Upper lobe of right lung (tissue), 1 donor: ENCODE measurements at regions not wholly inside any gene's neighbourhood (a gene's known extent, or its start where the extent isn't known, plus 50 kb on each side); places are given as distances from the start of the nearest gene placed in this dataset.

Experiments
- ATAC-seq: fragments of 200-7000 bp; cut with Tn5 transposase; one replicate; pipeline ENCODE4 v1.9.1; 2020; ENCODE audit warnings: mild to moderate bottlenecking, moderate library complexity
- DNase-seq: peaks from one replicate; pipeline ENCODE4 v3.0.0-alpha.2; 2020
- H3K27ac ChIP-seq: fragments of 200-600 bp; one replicate; pipeline ENCODE4 v1.8.0; 2022
- H3K27me3 ChIP-seq: fragments of 200-600 bp; one replicate; pipeline ENCODE4 v1.8.0; 2022; ENCODE audit warnings: mild to moderate bottlenecking
- H3K36me3 ChIP-seq: fragments of 200-600 bp; one replicate; pipeline ENCODE4 v1.8.0; 2022
- H3K4me1 ChIP-seq: fragments of 200-600 bp; one replicate; pipeline ENCODE4 v1.8.0; 2022
- H3K4me3 ChIP-seq: fragments of 200-600 bp; one replicate; pipeline ENCODE4 v1.8.0; 2022; ENCODE audit warnings: mild to moderate bottlenecking
- H3K9me3 ChIP-seq: fragments of 200-600 bp; one replicate; pipeline ENCODE4 v1.8.0; 2022
- CTCF ChIP-seq: fragments of 200-600 bp; IDR thresholded peaks from one replicate; pipeline ENCODE4 v1.8.0; 2022; ENCODE audit warnings: antibody characterized with exemption
- intact Hi-C: fragments of 100-400 bp; cut with DNase I; formaldehyde crosslinking; loops from one replicate; pipeline ENCODE4 v1.11.0; 2022
- donor health status: DM: no; HTN: yes; CAD: no; lungs with severe emphysema.

GRCh38 chr17:11135819-11136218, 105.2 kb upstream of the SHISA6 start:
- TF ChIP-seq CTCF: no peak
- Histone ChIP-seq H3K9me3 (no peaks in the 10 kb centered on the region), H3K4me1 (no peaks in the 10 kb centered on the region), H3K27ac (no peak overlapping the region), H3K4me3 (no peak overlapping the region), H3K36me3 (no peaks in the 10 kb centered on the region), H3K27me3 (no peaks in the 10 kb centered on the region)
- DNase-seq (no peak), ATAC-seq (no peak)
- intact Hi-C loops: no loop called here

DNA sequence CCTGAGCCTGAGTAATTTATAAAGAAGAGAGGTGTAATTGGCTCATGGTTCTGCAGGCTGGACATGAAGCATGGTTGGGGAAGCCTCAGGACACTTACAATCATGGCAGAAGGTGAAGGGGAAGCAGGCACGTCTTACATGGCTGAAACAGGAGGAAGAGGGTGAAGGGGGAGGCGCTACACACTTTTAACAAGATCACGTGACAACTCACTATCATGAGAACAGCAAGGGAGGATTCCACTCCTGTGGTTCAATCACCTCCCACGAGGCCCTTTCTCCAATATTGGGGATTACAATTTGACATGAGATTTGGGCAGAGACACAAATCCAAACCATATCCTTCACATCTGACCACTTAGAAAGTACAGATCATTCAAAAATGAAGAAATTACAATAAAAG, 110.6 kb upstream of the SHISA6 start:
- Histone ChIP-seq H3K9me3 (no peaks in the 10 kb centered on the region), H3K36me3 (no peaks in the 10 kb centered on the region), H3K4me3 (no peak overlapping the region), H3K27me3 (no peaks in the 10 kb centered on the region), H3K4me1 (no peaks in the 10 kb centered on the region), H3K27ac (no peak overlapping the region)
- ATAC-seq (no peak), DNase-seq (no peak)
- intact Hi-C loops: no loop called here
- TF ChIP-seq CTCF: no peak

DNA sequence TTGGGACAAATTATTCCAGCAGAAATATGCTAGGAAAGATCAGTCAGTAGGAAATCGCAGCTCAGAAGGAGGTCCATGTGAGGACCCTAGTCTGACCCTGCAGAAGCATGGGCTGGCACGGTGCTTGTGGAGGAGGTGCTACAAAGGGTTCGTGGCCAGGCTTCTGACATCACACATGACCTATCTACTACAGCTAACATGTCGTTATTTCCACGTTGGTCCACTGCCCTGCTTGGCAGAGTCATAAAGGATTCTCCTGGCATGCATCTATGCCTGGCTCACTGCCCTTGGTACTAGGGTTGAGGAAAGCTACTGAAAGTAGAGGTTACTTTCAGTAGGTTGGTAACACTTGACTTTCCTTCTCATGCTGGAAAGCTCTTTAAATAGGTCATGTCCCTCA, 118.1 kb upstream of the SHISA6 start:
- intact Hi-C loops: no loop called here
- Histone ChIP-seq H3K9me3 (no peaks in the 10 kb centered on the region), H3K4me1 (no peaks in the 10 kb centered on the region), H3K27me3 (no peaks in the 10 kb centered on the region), H3K27ac (no peak overlapping the region), H3K36me3 (no peaks in the 10 kb centered on the region), H3K4me3 (no peak overlapping the region)
- DNase-seq: no peak
- TF ChIP-seq CTCF: no peak
- ATAC-seq: no peak

DNA sequence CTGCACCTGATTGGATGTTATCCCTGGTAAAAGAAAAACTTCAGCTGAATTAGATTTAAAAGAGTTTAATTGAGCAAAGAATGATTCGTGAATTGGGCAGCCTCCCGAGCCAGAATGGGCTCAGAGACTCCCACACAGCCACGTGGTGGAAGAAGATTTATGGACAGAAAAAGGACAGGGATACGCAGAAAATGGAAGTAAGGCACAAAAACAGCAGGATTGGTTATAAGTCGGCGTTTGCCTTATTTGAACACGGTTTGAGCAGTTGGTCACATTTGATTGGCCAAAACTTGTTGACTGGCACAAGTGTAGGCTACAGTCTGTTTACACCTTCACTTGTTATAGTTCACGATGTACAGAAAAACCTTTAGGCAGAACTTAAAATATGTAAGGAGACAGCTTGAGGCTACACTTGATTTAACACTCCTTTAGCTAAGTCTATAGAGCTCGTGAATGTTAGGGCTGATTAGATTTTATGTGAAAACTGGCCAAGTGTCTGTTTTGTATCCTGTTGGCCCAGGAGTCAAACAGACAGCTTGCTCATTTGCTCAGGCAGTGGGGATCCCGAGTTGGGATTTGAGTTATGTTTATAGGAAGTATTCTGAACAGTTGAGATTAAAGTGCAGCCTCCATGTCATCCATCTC, 119.5 kb upstream of the SHISA6 start:
- no peaks in the 10 kb centered on the region for H3K27me3 ChIP-seq
- H3K9me3 ChIP-seq: no peaks in the 10 kb centered on the region
- H3K4me3 ChIP-seq: no peak overlapping the region
- no peak for DNase-seq
- no peaks in the 10 kb centered on the region for H3K36me3 ChIP-seq
- intact Hi-C loops: no loop called here
- no peaks in the 10 kb centered on the region for H3K4me1 ChIP-seq
- no peak for TF ChIP-seq CTCF
- no peak for ATAC-seq
- H3K27ac ChIP-seq: no peak overlapping the region

DNA sequence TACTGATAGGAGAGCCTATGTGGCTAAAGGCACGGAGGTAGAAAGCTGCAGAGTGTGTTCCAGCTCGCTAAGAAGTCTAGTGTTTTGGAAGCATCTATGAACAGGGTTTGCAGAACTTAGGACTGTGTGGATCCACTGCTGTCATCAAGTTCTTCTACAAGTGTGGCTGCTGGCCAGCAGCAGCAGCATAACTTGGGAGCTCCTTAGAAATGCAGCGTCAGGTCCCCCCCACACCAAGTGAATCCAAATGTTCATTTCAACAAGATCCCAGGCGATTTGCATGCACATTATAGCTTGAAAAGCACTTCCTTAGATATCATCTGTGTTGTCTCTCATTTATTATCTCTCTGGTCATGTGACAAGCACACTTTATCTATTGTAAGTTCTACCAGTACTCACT, 131.9 kb upstream of the SHISA6 start:
- TF ChIP-seq CTCF: no peak
- ATAC-seq: no peak
- intact Hi-C loops: no loop called here

DNA sequence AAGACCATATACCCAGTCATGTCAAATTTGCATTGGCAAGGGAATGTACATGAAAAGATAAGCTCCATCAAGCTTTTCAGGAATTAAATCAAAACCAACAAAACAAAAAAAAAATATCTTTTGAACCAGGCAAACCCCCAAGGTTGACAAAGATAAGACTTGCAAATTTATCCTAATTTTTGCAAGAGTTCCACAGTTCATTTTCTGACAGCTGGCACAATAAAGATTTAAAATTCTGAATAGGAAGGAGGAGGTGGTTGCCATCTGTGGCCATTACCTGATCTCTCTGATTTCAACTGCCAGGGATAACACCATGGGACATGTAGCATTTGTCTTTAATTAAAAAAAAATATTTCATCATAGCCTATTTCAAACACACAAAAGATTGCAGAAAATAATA, 135.9 kb upstream of the SHISA6 start:
- no peak for DNase-seq
- Histone ChIP-seq H3K27ac (no peak overlapping the region), H3K4me1 (no peaks in the 10 kb centered on the region), H3K36me3 (no peaks in the 10 kb centered on the region), H3K9me3 (no peaks in the 10 kb centered on the region), H3K27me3 (no peaks in the 10 kb centered on the region), H3K4me3 (no peak overlapping the region)
- TF ChIP-seq CTCF: no peak
- ATAC-seq: no peak
- intact Hi-C loops: no loop called here

More for the DNA sequence above, 131.9 kb upstream of the SHISA6 start:
- Histone ChIP-seq H3K27ac (no peak overlapping the region), H3K9me3 (no peaks in the 10 kb centered on the region), H3K27me3 (no peaks in the 10 kb centered on the region), H3K36me3 (no peaks in the 10 kb centered on the region), H3K4me3 (no peak overlapping the region), H3K4me1 (no peaks in the 10 kb centered on the region)
- DNase-seq: no peak
